ENCODE measurements at regions not wholly inside any gene's neighbourhood (a gene's known extent, or its start where the extent isn't known, plus 50 kb on each side); places are given as distances from the start of the nearest gene placed in this dataset.
"Not testable (repeated sequence)": the region's sequence is repeated elsewhere in the genome, so short reads cannot be mapped to it uniquely, and the experiment has no call there.

GRCh38 chr1:81190003-81190402 lies 610.7 kb upstream of the ADGRL2 start:
- Histone ChIP-seq H3K27me3 (ENCODE audit: control insufficient read depth in 5 of 5, insufficient read depth in 4 of 5, low read length in 5 of 5) (no peaks in the 10 kb centered on the region), H3K27ac (ENCODE audit: low read depth, low read length) (no peak overlapping the region), H3K9me3 (ENCODE audit: control insufficient read depth in 5 of 5, low read length in 5 of 5) (no peaks in the 10 kb centered on the region), H3K4me1 (ENCODE audit: control insufficient read depth in 5 of 5, insufficient read depth in 5 of 5, low read length in 5 of 5) (no peaks in the 10 kb centered on the region), H3K4me3 (ENCODE audit: low read depth in 1 of 5, low read length in 5 of 5) (no peak overlapping the region), H3K9ac (ENCODE audit: low read length in 5 of 5) (no peak overlapping the region), H3K36me3 (ENCODE audit: control insufficient read depth in 5 of 5, insufficient read depth in 5 of 5, low read length in 5 of 5) (no peaks in the 10 kb centered on the region)

GRCh38 chr1:81187635-81188034 lies 613.1 kb upstream of the ADGRL2 start:
- no peaks in the 10 kb centered on the region for H3K4me1 ChIP-seq (ENCODE audit: control insufficient read depth in 5 of 5, insufficient read depth in 5 of 5, low read length in 5 of 5)
- no peaks in the 10 kb centered on the region for H3K9me3 ChIP-seq (ENCODE audit: control insufficient read depth in 5 of 5, low read length in 5 of 5)
- H3K36me3 ChIP-seq (ENCODE audit: control insufficient read depth in 5 of 5, insufficient read depth in 5 of 5, low read length in 5 of 5): no peaks in the 10 kb centered on the region
- H3K27me3 ChIP-seq (ENCODE audit: control insufficient read depth in 5 of 5, insufficient read depth in 4 of 5, low read length in 5 of 5): no peaks in the 10 kb centered on the region
- H3K27ac ChIP-seq (ENCODE audit: low read depth, low read length): no peak overlapping the region
- H3K4me3 ChIP-seq (ENCODE audit: low read depth in 1 of 5, low read length in 5 of 5): no peak overlapping the region
- no peak overlapping the region for H3K9ac ChIP-seq (ENCODE audit: low read length in 5 of 5)

GRCh38 chr1:81186261-81186660 lies 614.5 kb upstream of the ADGRL2 start:
- no peak overlapping the region for H3K9ac ChIP-seq (ENCODE audit: low read length in 5 of 5)
- H3K36me3 ChIP-seq (ENCODE audit: control insufficient read depth in 5 of 5, insufficient read depth in 5 of 5, low read length in 5 of 5): no peaks in the 10 kb centered on the region
- no peak overlapping the region for H3K4me3 ChIP-seq (ENCODE audit: low read depth in 1 of 5, low read length in 5 of 5)
- H3K4me1 ChIP-seq (ENCODE audit: control insufficient read depth in 5 of 5, insufficient read depth in 5 of 5, low read length in 5 of 5): no peaks in the 10 kb centered on the region
- H3K27ac ChIP-seq (ENCODE audit: low read depth, low read length): no peak overlapping the region
- no peaks in the 10 kb centered on the region for H3K27me3 ChIP-seq (ENCODE audit: control insufficient read depth in 5 of 5, insufficient read depth in 4 of 5, low read length in 5 of 5)
- no peaks in the 10 kb centered on the region for H3K9me3 ChIP-seq (ENCODE audit: control insufficient read depth in 5 of 5, low read length in 5 of 5)

- no peaks in the 10 kb centered on the region for H3K9me3 ChIP-seq (ENCODE audit: control insufficient read depth in 5 of 5, low read length in 5 of 5)
- H3K4me3 ChIP-seq (ENCODE audit: low read depth in 1 of 5, low read length in 5 of 5): no peak overlapping the region
- H3K36me3 ChIP-seq (ENCODE audit: control insufficient read depth in 5 of 5, insufficient read depth in 5 of 5, low read length in 5 of 5): no peaks in the 10 kb centered on the region
- no peak overlapping the region for H3K9ac ChIP-seq (ENCODE audit: low read length in 5 of 5)
- H3K27me3 ChIP-seq (ENCODE audit: control insufficient read depth in 5 of 5, insufficient read depth in 4 of 5, low read length in 5 of 5): no peaks in the 10 kb centered on the region
- H3K27ac ChIP-seq (ENCODE audit: low read depth, low read length): no peak overlapping the region
- H3K4me1 ChIP-seq (ENCODE audit: control insufficient read depth in 5 of 5, insufficient read depth in 5 of 5, low read length in 5 of 5): peaks cover 0 to 4% (median 0%) of the 10 kb centered on the region in 5 donors
These were observed 617.2 kb upstream of the ADGRL2 start for GRCh38 chr1:81183553-81183952.

GRCh38 chr1:81183051-81183450 lies 617.7 kb upstream of the ADGRL2 start:
- Histone ChIP-seq H3K27me3 (ENCODE audit: control insufficient read depth in 5 of 5, insufficient read depth in 4 of 5, low read length in 5 of 5) (no peaks in the 10 kb centered on the region), H3K36me3 (ENCODE audit: control insufficient read depth in 5 of 5, insufficient read depth in 5 of 5, low read length in 5 of 5) (no peaks in the 10 kb centered on the region), H3K4me3 (ENCODE audit: low read depth in 1 of 5, low read length in 5 of 5) (no peak overlapping the region), H3K27ac (ENCODE audit: low read depth, low read length) (no peak overlapping the region), H3K9me3 (ENCODE audit: control insufficient read depth in 5 of 5, low read length in 5 of 5) (no peaks in the 10 kb centered on the region), H3K9ac (ENCODE audit: low read length in 5 of 5) (no peak overlapping the region), H3K4me1 (ENCODE audit: control insufficient read depth in 5 of 5, insufficient read depth in 5 of 5, low read length in 5 of 5) (peaks cover 0 to 4% (median 0%) of the 10 kb centered on the region in 5 donors)

- Histone ChIP-seq H3K36me3 (ENCODE audit: control insufficient read depth in 5 of 5, insufficient read depth in 5 of 5, low read length in 5 of 5) (no peaks in the 10 kb centered on the region), H3K27me3 (ENCODE audit: control insufficient read depth in 5 of 5, insufficient read depth in 4 of 5, low read length in 5 of 5) (no peaks in the 10 kb centered on the region), H3K4me1 (ENCODE audit: control insufficient read depth in 5 of 5, insufficient read depth in 5 of 5, low read length in 5 of 5) (peaks cover 0 to 4% (median 0%) of the 10 kb centered on the region in 5 donors), H3K9ac (ENCODE audit: low read length in 5 of 5) (no peak overlapping the region), H3K9me3 (ENCODE audit: control insufficient read depth in 5 of 5, low read length in 5 of 5) (peaks cover 0 to 6% (median 3%) of the 10 kb centered on the region in 5 donors), H3K4me3 (ENCODE audit: low read depth in 1 of 5, low read length in 5 of 5) (no peak overlapping the region), H3K27ac (ENCODE audit: low read depth, low read length) (no peak overlapping the region)
These were observed 621.5 kb upstream of the ADGRL2 start for GRCh38 chr1:81179242-81179641.

GRCh38 chr1:81178431-81179093 lies 622.2 kb upstream of the ADGRL2 start:
- not testable (repeated sequence) for H3K9me3 ChIP-seq (ENCODE audit: control insufficient read depth in 5 of 5, low read length in 5 of 5); H3K9ac ChIP-seq (ENCODE audit: low read length in 5 of 5); H3K4me3 ChIP-seq (ENCODE audit: low read depth in 1 of 5, low read length in 5 of 5); H3K4me1 ChIP-seq (ENCODE audit: control insufficient read depth in 5 of 5, insufficient read depth in 5 of 5, low read length in 5 of 5); H3K27ac ChIP-seq (ENCODE audit: low read depth, low read length); H3K27me3 ChIP-seq (ENCODE audit: control insufficient read depth in 5 of 5, insufficient read depth in 4 of 5, low read length in 5 of 5); H3K36me3 ChIP-seq (ENCODE audit: control insufficient read depth in 5 of 5, insufficient read depth in 5 of 5, low read length in 5 of 5)

GRCh38 chr1:81174811-81175476 lies 625.8 kb upstream of the ADGRL2 start:
- Histone ChIP-seq H3K9ac (ENCODE audit: low read length in 5 of 5) (no peak overlapping the region), H3K27ac (ENCODE audit: low read depth, low read length) (no peak overlapping the region), H3K4me1 (ENCODE audit: control insufficient read depth in 5 of 5, insufficient read depth in 5 of 5, low read length in 5 of 5) (peaks cover 0 to 4% (median 0%) of the 10 kb centered on the region in 5 donors), H3K4me3 (ENCODE audit: low read depth in 1 of 5, low read length in 5 of 5) (no peak overlapping the region), H3K9me3 (ENCODE audit: control insufficient read depth in 5 of 5, low read length in 5 of 5) (peaks cover 10 to 37% (median 24%) of the 10 kb centered on the region in 5 donors), H3K27me3 (ENCODE audit: control insufficient read depth in 5 of 5, insufficient read depth in 4 of 5, low read length in 5 of 5) (no peaks in the 10 kb centered on the region), H3K36me3 (ENCODE audit: control insufficient read depth in 5 of 5, insufficient read depth in 5 of 5, low read length in 5 of 5) (no peaks in the 10 kb centered on the region)

GRCh38 chr1:81174052-81174451 lies 626.7 kb upstream of the ADGRL2 start:
- Histone ChIP-seq H3K4me1 (ENCODE audit: control insufficient read depth in 5 of 5, insufficient read depth in 5 of 5, low read length in 5 of 5) (peaks cover 0 to 1% (median 0%) of the 10 kb centered on the region in 5 donors), H3K9me3 (ENCODE audit: control insufficient read depth in 5 of 5, low read length in 5 of 5) (peaks cover 10 to 42% (median 29%) of the 10 kb centered on the region in 5 donors), H3K27me3 (ENCODE audit: control insufficient read depth in 5 of 5, insufficient read depth in 4 of 5, low read length in 5 of 5) (no peaks in the 10 kb centered on the region), H3K9ac (ENCODE audit: low read length in 5 of 5) (no peak overlapping the region), H3K27ac (ENCODE audit: low read depth, low read length) (no peak overlapping the region), H3K36me3 (ENCODE audit: control insufficient read depth in 5 of 5, insufficient read depth in 5 of 5, low read length in 5 of 5) (no peaks in the 10 kb centered on the region), H3K4me3 (ENCODE audit: low read depth in 1 of 5, low read length in 5 of 5) (no peak overlapping the region)

- H3K27me3 ChIP-seq (ENCODE audit: control insufficient read depth in 5 of 5, insufficient read depth in 4 of 5, low read length in 5 of 5): no peaks in the 10 kb centered on the region
- H3K9me3 ChIP-seq (ENCODE audit: control insufficient read depth in 5 of 5, low read length in 5 of 5): peaks cover 10 to 42% (median 29%) of the 10 kb centered on the region in 5 donors
- H3K27ac ChIP-seq (ENCODE audit: low read depth, low read length): no peak overlapping the region
- H3K36me3 ChIP-seq (ENCODE audit: control insufficient read depth in 5 of 5, insufficient read depth in 5 of 5, low read length in 5 of 5): no peaks in the 10 kb centered on the region
- H3K4me1 ChIP-seq (ENCODE audit: control insufficient read depth in 5 of 5, insufficient read depth in 5 of 5, low read length in 5 of 5): no peaks in the 10 kb centered on the region
- no peak overlapping the region for H3K4me3 ChIP-seq (ENCODE audit: low read depth in 1 of 5, low read length in 5 of 5)
- no peak overlapping the region for H3K9ac ChIP-seq (ENCODE audit: low read length in 5 of 5)
These were observed 628.3 kb upstream of the ADGRL2 start for GRCh38 chr1:81172483-81172882.
